ENCODE measurements at regions not wholly inside any gene's neighbourhood (a gene's known extent, or its start where the extent isn't known, plus 50 kb on each side); places are given as distances from the start of the nearest gene placed in this dataset.

GRCh38 chr1:229938551-229938950, 128.5 kb upstream of the GALNT2 start:
- no peak for DNase-seq

- no peak for DNase-seq
Observed at GRCh38 chr1:229940684-229941083, 126.4 kb upstream of the GALNT2 start.

GRCh38 chr1:229941160-229941559, 125.9 kb upstream of the GALNT2 start:
- DNase-seq, result no peak

GRCh38 chr1:229941831-229942230, 125.2 kb upstream of the GALNT2 start:
- no peak for DNase-seq

GRCh38 chr1:229942501-229942900, 124.5 kb upstream of the GALNT2 start:
- no peak for DNase-seq

- DNase-seq, result no peak
Observed at GRCh38 chr1:229943148-229943714, 123.8 kb upstream of the GALNT2 start.

GRCh38 chr1:229943988-229944743, 122.9 kb upstream of the GALNT2 start:
- DNase-seq, result no peak

GRCh38 chr1:229945795-229946194, 121.2 kb upstream of the GALNT2 start:
- DNase-seq, result no peak

GRCh38 chr1:229947968-229948367, 119.1 kb upstream of the GALNT2 start:
- DNase-seq, result no peak

- DNase-seq, result no peak
Observed at GRCh38 chr1:229948438-229948837, 118.6 kb upstream of the GALNT2 start.

- no peak for DNase-seq
Observed at GRCh38 chr1:229949500-229949899, 117.5 kb upstream of the GALNT2 start.

- DNase-seq, result no peak
Observed at GRCh38 chr1:229950020-229950419, 117.0 kb upstream of the GALNT2 start.

GRCh38 chr1:229950908-229951307, 116.1 kb upstream of the GALNT2 start:
- no peak for DNase-seq

GRCh38 chr1:229951856-229952534, 115.0 kb upstream of the GALNT2 start:
- DNase-seq, result no peak

- DNase-seq, result no peak
Observed at GRCh38 chr1:229952670-229953520, 114.1 kb upstream of the GALNT2 start.

GRCh38 chr1:229953736-229954326, 113.2 kb upstream of the GALNT2 start:
- DNase-seq, result no peak

GRCh38 chr1:229964281-229964680, 102.8 kb upstream of the GALNT2 start:
- DNase-seq, result no peak

GRCh38 chr1:229970714-229971113, 96.3 kb upstream of the GALNT2 start:
- DNase-seq, result no peak

GRCh38 chr1:229971141-229971540, 95.9 kb upstream of the GALNT2 start:
- DNase-seq, result no peak

- DNase-seq, result no peak
Observed at GRCh38 chr1:229972600-229973296, 94.3 kb upstream of the GALNT2 start.

- DNase-seq, result no peak
Observed at GRCh38 chr1:229973297-229973612, 93.8 kb upstream of the GALNT2 start.

GRCh38 chr1:229975047-229975446, 92.0 kb upstream of the GALNT2 start:
- no peak for DNase-seq
